Right cardiac atrium (tissue), 5 donors: ENCODE measurements at regions not wholly inside any gene's neighbourhood (a gene's known extent, or its start where the extent isn't known, plus 50 kb on each side); places are given as distances from the start of the nearest gene placed in this dataset.

Experiments used
- ATAC-seq, 2 donors: fragments of 200-7000 bp; cut with Tn5 transposase; one replicate each; pipeline versions ENCODE4 v1.8.0 to v1.9.1; 2020; ENCODE audit warnings: moderate library complexity in 2 of 2, mild to moderate bottlenecking in 1 of 2
- DNase-seq, 3 donors: peaks; one replicate each; pipeline ENCODE4 v3.0.0-alpha.2; 2020
- H3K27ac ChIP-seq: one replicate; pipeline ENCODE4 v1.5.1; 2013; ENCODE audit warnings: mild to moderate bottlenecking, low read length, control low read depth, moderate library complexity
- H3K27me3 ChIP-seq: one replicate; pipeline ENCODE4 v1.6.1; 2013; ENCODE audit not compliant: control insufficient read depth, insufficient read depth
- H3K4me1 ChIP-seq: one replicate; pipeline ENCODE4 v1.6.1; 2013; ENCODE audit warnings: low read length; ENCODE audit not compliant: control insufficient read depth, insufficient read depth
- H3K4me3 ChIP-seq: one replicate; pipeline ENCODE4 v1.5.1; 2013; ENCODE audit warnings: low read length, control low read depth
- H3K9me3 ChIP-seq: one replicate; pipeline ENCODE4 v1.6.1; 2013; ENCODE audit warnings: low read length; ENCODE audit not compliant: control insufficient read depth
- WGBS: extraction: QIAGEN DNeasy Blood & Tissue Kit; methylation state at CpG from one replicate; pipeline ENCODE4 v1.1.7; 2013; 5-methylcytosine and 5-hydroxymethylcytosine counted together
- intact Hi-C, 4 donors: fragments of 100-400 bp; cut with DNase I; formaldehyde crosslinking; loops; one replicate each; pipeline versions ENCODE4 v1.11.0 to v1.14.0; 2022 to 2023
- donor health status: healthy with polysubstance abuse.
- donor health status: DM: no; HTN: yes; CAD: no.
- donor health status: DM: no; HTN: no; CAD: no.
- donor health status: DM: no; HTN: yes; CAD: no; lungs with severe emphysema.
- donor health status: DM: yes; HTN: yes; CAD: no.

DNA sequence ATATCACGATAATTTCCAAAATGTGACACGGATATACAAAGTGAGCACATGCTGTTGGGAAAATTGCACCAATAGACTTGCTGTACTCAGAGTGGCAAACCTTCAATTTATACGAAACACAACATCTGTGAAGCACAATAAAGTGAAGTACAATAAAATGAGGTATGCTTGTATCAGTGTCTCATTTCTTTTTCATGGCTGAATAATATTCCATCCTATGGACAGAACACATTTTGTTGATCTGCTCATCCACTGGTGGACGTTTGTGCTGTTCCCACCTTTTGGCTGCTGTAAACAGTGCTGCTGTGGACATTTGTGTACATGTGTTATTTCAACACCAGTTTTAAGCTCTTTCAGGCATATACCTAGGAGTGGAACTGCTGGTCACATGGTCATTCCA, 78.7 kb upstream of the CCND1 start:
- 93% methylated on average over 4 of the region's 4 CpGs for WGBS
- DNase-seq (no peak), ATAC-seq (no peak)
- Histone ChIP-seq H3K4me3 (no peak overlapping the region), H3K4me1 (no peaks in the 10 kb centered on the region), H3K27ac (no peak overlapping the region), H3K27me3 (no peaks in the 10 kb centered on the region), H3K9me3 (no peaks in the 10 kb centered on the region)
- intact Hi-C loops, result no loop called here

DNA sequence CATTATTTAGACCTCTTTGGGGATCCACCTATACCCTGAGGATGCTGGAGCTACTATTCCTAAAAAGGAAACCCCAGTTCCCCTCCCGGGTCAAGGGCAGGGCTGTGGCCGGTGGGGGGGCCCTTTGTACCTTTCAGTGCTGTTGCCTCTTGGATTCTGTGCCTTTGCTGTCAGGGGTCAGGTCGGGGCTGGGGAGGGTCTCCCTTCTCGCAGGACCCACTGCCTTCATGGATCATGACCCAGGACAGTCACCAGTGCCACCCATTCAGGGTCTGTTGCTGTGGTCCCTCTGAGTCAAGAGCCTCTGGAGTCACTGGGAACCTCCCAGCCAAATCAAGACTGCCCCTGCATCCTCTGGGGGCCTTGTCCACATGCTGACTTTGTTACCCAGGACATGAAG, 78.1 kb upstream of the CCND1 start:
- 88% methylated on average over 4 of the region's 4 CpGs for WGBS
- Histone ChIP-seq H3K27me3 (no peaks in the 10 kb centered on the region), H3K27ac (no peak overlapping the region), H3K9me3 (no peaks in the 10 kb centered on the region), H3K4me1 (no peaks in the 10 kb centered on the region), H3K4me3 (no peak overlapping the region)
- ATAC-seq (no peak), DNase-seq (no peak)
- intact Hi-C loops, result no loop called here

DNA sequence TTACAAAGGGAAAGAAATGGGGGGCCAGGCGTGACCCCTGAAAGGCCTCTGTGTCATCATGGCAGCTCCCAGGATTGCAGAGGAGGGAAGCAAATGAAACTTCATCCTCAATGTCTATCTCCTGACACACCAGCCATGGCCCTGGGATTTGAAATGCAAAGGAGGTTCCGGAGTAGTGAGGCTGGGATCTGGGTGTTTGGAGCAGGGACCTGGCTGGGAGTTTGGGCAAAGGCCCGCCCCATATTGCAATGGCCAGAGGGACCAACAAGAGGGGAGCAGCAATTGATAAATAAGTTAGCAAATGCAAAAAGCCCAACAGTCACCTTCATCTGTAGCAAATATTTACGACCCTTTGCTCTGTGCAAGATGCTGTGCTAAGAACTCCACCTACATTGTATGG, 77.7 kb upstream of the CCND1 start:
- DNase-seq, result no peak
- intact Hi-C loops, result no loop called here
- Histone ChIP-seq H3K4me1 (no peaks in the 10 kb centered on the region), H3K27ac (no peak overlapping the region), H3K4me3 (no peak overlapping the region), H3K9me3 (no peaks in the 10 kb centered on the region), H3K27me3 (no peaks in the 10 kb centered on the region)
- ATAC-seq, result no peak
- 96% methylated on average over 4 of the region's 4 CpGs for WGBS

DNA sequence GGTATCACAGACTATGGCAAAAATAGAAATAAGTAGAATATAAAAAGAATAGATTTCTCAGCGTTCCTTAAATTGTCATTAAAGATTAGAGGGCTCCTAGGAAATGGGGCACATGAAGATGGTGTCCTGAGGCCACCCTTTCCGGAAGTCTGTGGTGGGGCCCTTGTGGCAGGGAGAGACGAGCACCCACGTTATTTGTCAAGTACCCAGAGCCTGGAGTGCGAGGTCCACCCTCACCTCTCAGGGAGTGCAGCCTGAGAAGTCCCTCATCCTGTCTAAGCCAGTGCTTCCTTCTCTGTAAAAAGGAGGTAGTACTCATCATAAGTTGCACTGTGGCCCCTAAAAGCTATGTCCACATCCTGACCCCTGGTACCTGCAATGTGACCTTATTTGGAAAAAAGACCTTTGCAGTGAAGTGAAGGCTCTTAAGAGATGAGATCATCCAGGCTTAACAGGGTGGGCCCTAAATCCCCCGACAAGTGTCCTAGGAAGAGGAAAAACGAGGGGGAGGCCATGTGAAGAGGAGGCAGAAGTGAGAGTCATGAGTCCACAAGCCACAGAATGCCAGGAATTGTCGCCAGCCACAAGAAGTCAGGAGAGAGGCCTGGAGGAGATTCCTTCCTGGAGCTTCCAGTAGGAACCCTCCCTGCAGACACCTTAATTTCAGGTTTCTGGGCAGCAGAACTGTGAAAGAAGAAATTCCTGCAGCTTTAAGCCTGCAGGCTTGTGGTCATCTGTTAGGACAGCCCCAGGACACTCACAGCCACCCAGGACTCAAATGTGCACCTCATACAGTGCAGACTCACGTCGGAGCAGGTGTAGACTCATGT, 76.8 kb upstream of the CCND1 start:
- Histone ChIP-seq H3K9me3 (no peaks in the 10 kb centered on the region), H3K4me3 (no peak overlapping the region), H3K27me3 (no peaks in the 10 kb centered on the region), H3K4me1 (no peaks in the 10 kb centered on the region), H3K27ac (no peak overlapping the region)
- intact Hi-C loops, result no loop called here
- ATAC-seq (no peak), DNase-seq (no peak)
- 81% methylated on average over 10 of the region's 10 CpGs for WGBS

DNA sequence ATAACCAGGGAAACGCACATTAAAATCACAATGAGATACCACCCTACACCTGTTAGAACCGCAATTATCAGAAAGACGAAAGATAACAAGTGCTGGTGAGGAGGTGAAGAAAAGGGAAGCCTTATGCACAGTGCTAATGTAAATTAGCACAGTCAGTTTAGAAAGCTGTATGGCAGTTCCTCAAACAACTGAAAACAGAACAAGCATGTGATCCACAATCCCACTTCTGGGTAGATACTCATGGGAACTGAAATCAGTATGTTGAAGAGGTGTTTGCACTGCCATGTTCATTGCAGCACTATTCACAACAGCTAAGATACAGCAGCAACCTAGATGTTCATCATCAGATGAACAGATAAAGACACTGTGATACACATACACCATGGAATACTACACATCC, 75.0 kb upstream of the CCND1 start:
- Histone ChIP-seq H3K9me3 (no peaks in the 10 kb centered on the region), H3K27ac (no peak overlapping the region), H3K4me3 (no peak overlapping the region), H3K4me1 (no peaks in the 10 kb centered on the region), H3K27me3 (no peaks in the 10 kb centered on the region)
- 65% methylated on average over 3 of the region's 3 CpGs for WGBS
- intact Hi-C loops, result no loop called here
- no peak for DNase-seq
- ATAC-seq, result no peak

DNA sequence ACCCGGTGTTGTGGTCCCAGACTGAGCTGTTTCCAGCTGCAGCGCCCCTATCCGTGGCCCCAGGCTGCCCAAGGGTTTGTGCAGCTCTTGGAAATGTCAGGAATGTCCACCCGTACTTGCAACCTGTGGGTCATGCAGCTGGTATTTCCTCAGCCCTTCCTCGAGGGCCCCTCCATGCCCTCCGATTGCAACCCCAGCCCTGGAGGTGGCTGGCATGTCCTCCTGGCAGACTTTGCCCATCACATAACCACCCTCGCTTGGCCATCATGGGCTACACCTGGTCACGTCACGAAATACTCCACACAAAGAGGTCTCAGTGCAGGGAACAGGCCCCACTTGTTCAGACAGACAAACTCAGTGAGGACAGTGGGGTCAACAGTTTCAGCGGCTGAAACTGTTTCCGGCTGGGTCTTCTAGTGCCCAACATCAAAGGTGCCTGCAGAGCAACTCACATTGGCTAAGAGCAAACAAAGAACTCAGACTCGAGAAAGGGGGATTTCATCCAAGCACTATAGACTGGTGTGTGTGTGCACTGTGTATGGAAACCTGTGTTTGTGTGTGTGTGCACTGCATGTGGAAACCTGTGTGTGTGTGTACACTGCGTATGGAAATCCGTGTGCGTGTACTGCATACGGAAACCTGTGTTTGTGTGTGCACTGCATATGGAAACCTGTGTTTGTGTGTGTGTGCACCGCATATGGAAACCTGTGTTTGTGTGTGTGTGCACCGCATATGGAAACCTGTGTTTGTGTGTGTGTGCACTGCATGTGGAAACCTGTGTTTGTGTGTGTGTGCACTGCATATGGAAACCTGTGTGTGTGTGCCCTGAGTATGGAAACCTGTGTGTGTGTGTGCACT, 72.8 kb upstream of the CCND1 start:
- no peak overlapping the region for H3K4me3 ChIP-seq
- DNase-seq (no peak), ATAC-seq (no peak)
- WGBS, result 84% methylated on average over 18 of the region's 18 CpGs
- H3K27me3 ChIP-seq, result no peaks in the 10 kb centered on the region
- intact Hi-C loops, result no loop called here
- H3K9me3 ChIP-seq, result no peaks in the 10 kb centered on the region
- no peak overlapping the region for H3K27ac ChIP-seq
- no peaks in the 10 kb centered on the region for H3K4me1 ChIP-seq

DNA sequence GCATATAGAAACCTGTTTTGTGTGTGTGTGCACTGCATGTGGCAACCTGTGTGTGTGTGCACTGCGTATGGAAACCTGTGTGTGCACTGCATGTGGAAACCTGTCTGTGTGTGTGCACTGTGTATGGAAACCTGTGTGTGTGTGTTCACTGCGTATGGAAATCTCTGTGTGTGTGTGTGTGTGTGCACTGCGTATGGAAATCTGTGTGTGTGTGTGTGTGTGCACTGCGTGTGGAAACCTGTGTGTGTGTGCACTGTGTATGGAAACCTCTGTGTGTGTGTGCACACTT, 72.2 kb upstream of the CCND1 start:
- H3K27ac ChIP-seq, result no peak overlapping the region
- DNase-seq (no peak), ATAC-seq (no peak)
- WGBS, result 46% methylated on average over 4 of the region's 4 CpGs
- intact Hi-C loops, result no loop called here
- H3K27me3 ChIP-seq, result no peaks in the 10 kb centered on the region
- H3K4me1 ChIP-seq, result no peaks in the 10 kb centered on the region
- H3K9me3 ChIP-seq, result no peaks in the 10 kb centered on the region
- no peak overlapping the region for H3K4me3 ChIP-seq

DNA sequence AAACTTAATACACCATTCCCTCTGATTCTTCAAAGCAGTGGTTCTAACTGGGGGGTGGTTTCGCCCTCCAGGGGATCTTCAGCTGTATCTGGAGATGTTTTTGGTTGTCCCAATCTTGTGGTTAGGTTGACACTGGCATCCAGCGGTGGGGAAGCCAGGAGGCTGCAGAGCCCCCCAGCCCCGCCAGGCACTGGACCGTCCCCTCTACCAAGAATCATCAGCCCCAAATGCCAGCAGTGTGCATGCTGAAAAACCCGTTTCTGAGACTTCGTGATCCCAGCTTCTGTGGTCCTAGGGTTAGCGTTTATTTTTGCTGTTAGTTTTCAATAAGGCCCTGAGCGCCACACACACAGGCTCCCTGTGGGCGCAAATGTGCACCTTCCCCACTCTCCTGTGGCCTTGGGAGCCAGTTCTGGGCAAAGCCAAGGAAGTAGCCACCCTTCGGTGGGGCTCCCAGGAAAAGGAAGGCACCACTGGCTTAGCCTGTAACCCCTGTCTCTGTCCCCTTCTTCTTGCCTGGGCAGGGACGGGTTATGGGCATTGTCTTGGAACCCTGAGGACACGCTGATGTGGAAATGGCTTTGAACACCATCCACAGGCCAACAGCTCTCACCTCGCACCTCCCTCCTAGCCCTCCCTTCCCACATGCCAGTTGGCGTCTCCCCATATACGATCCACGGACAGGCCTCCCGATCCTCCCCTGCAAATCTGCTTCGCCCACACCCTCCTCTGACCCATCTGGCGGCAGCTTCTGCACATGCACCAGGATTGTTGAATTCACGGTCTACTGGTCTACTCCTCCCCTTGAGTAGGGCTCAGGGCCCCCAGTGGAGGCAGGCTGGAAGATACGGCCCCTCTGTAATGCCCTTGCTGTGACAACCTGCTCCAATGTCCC, 71.4 kb upstream of the CCND1 start:
- intact Hi-C loops, result no loop called here
- ATAC-seq, result no peak

DNA sequence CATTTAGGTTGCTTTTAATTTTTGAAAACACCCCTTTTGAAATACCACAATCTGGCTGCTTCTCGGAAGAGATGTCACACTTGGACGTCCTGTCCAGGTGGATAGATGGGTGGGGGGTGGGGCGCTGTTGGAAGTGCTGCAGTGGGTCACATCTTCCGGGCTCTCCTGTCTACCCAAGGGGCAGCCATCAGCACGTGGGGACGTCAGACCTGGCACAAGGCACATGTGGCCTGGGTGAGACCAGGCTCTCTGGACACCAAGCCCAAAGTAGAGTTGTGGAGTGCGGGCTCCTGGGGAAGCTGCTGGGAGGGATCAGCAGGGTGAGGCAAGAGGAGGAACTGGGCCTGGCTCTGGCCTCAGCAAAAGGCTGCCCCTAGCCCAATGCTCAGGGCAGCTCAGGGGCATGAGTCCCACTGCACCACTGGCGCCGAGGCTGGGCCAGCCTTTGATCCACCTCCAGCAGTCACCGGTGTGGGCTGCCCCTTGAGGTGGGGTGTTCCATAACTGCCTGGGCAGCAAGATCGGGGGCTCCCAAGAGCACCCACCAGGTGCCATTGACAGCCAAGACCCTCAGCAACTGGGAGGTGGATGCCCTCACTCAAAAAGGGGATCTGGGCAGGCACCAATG, 68.6 kb upstream of the CCND1 start:
- Histone ChIP-seq H3K4me3 (no peak overlapping the region), H3K9me3 (no peaks in the 10 kb centered on the region), H3K27me3 (no peaks in the 10 kb centered on the region), H3K4me1 (no peaks in the 10 kb centered on the region), H3K27ac (no peak overlapping the region)
- WGBS, result 90% methylated on average over 11 of the region's 11 CpGs
- ATAC-seq, result no peak
- intact Hi-C loops, result no loop called here
- DNase-seq, result no peak

More for the DNA sequence above, 71.4 kb upstream of the CCND1 start:
- no peaks in the 10 kb centered on the region for H3K9me3 ChIP-seq
- no peak for DNase-seq
- no peaks in the 10 kb centered on the region for H3K27me3 ChIP-seq
- no peaks in the 10 kb centered on the region for H3K4me1 ChIP-seq
- H3K27ac ChIP-seq, result no peak overlapping the region
- 92% methylated on average over 21 of the region's 21 CpGs for WGBS
- H3K4me3 ChIP-seq, result no peak overlapping the region

DNA sequence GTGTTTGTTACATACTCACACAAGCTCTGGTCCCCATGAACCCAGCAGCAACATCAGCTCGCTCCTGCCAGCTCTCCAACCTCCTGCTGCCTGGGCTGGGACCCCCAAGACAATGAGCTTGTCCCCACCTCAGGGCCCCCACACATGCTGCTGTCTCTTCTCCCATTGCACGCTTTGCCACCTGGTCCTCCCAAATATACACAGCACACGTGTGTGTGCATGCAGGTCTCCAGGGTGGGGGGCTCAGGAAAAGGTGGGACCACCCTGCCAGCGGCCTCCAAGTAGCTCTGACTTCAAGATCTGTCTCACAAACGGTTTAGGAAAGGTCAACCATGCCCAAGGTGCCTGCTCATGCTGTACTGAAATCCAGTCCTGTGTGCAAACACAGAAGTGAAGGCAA, 68.1 kb upstream of the CCND1 start:
- 79% methylated on average over 5 of the region's 5 CpGs for WGBS

More for the DNA sequence above, 68.1 kb upstream of the CCND1 start:
- Histone ChIP-seq H3K4me1 (no peaks in the 10 kb centered on the region), H3K27ac (no peak overlapping the region), H3K4me3 (no peak overlapping the region), H3K9me3 (no peaks in the 10 kb centered on the region), H3K27me3 (no peaks in the 10 kb centered on the region)
- intact Hi-C loops, result no loop called here
- DNase-seq (no peak), ATAC-seq (no peak)
